H1 (cell line): ENCODE measurements at regions not wholly inside any gene's neighbourhood (a gene's known extent, or its start where the extent isn't known, plus 50 kb on each side); places are given as distances from the start of the nearest gene placed in this dataset.

Source experiments
- CREB1 ChIP-seq: IDR thresholded peaks from 2 replicates; pipeline ENCODE4 v1.6.1; 2012; ENCODE audit warnings: inconsistent platforms
- MAX ChIP-seq: IDR thresholded peaks from 2 replicates; pipeline ENCODE4 v1.6.1; 2012; ENCODE audit warnings: inconsistent platforms
- RAD21 ChIP-seq, 2 experiments: IDR thresholded peaks in 1 of 2; conservative IDR thresholded peaks in 1 of 2; 2 replicates each; pipeline ENCODE4 v1.6.1; 2011; ENCODE audit warnings: low read depth in 2 of 2, low read length in 2 of 2, improper control_type of control experiment in 1 of 2, inconsistent platforms in 1 of 2, mild to moderate bottlenecking in 1 of 2, moderate library complexity in 1 of 2
- SRF ChIP-seq: IDR thresholded peaks from 2 replicates; pipeline ENCODE4 v1.6.1; 2011; ENCODE audit warnings: mild to moderate bottlenecking, low read depth, low read length, moderate library complexity

- TF ChIP-seq CREB1, result no peak
- TF ChIP-seq RAD21 (IDR thresholded peaks at IDR 0.05 in 1 of 2, conservative IDR thresholded peaks at IDR 0.05 in 1 of 2; ENCODE audit: low read depth in 2 of 2, low read length in 2 of 2), result no peak
- no peak for TF ChIP-seq SRF
- no peak for TF ChIP-seq MAX
Measured at GRCh38 chr15:58352026-58352929, 79.5 kb upstream of the LIPC start.
